SK-N-SH treated with all-trans-retinoic acid at 6 μM for 48 hours (cell line): ENCODE measurements at regions not wholly inside any gene's neighbourhood (a gene's known extent, or its start where the extent isn't known, plus 50 kb on each side); places are given as distances from the start of the nearest gene placed in this dataset.

ENCODE experiments used
- ATAC-seq: fragments of 200-7000 bp; cut with Tn5 transposase; 3 replicates; pipeline ENCODE4 v1.9.1; 2020; ENCODE audit warnings: mild to moderate bottlenecking, moderate library complexity
- BACH2 ChIP-seq: fragments of 250-450 bp; sonication (Bioruptor Pico); IDR thresholded peaks from 2 replicates; pipeline ENCODE4 v1.9.0; 2021; ENCODE audit warnings: mild to moderate bottlenecking, borderline replicate concordance
- CREB5 ChIP-seq: fragments of 250-450 bp; sonication (Bioruptor Pico); IDR thresholded peaks from 2 replicates; pipeline ENCODE4 v1.5.1; 2020; ENCODE audit warnings: low read depth, mild to moderate bottlenecking, moderate library complexity
- CSDC2 ChIP-seq: fragments of 250-450 bp; sonication (Bioruptor Pico); IDR thresholded peaks from 2 replicates; pipeline ENCODE4 v1.5.0; 2020; ENCODE audit warnings: mild to moderate bottlenecking, moderate library complexity
- ESRRG ChIP-seq: fragments of 250-450 bp; sonication (Bioruptor Pico); IDR thresholded peaks from 2 replicates; pipeline ENCODE4 v1.6.1; 2021; ENCODE audit warnings: mild to moderate bottlenecking
- GLIS3 ChIP-seq: fragments of 250-450 bp; sonication (Bioruptor Pico); IDR thresholded peaks from 2 replicates; pipeline ENCODE4 v1.5.0; 2020; ENCODE audit warnings: mild to moderate bottlenecking, moderate library complexity
- ISL1 ChIP-seq: fragments of 250-450 bp; sonication (Bioruptor Pico); IDR thresholded peaks from 2 replicates; pipeline ENCODE4 v2.1.2; 2022; ENCODE audit warnings: mild to moderate bottlenecking, moderate library complexity
- PATZ1 ChIP-seq: fragments of 250-450 bp; sonication (Bioruptor Pico); IDR thresholded peaks from 2 replicates; pipeline ENCODE4 v1.8.0; 2020; ENCODE audit warnings: mild to moderate bottlenecking, moderate library complexity, borderline replicate concordance
- POU6F1 ChIP-seq: fragments of 250-450 bp; sonication (Bioruptor Pico); IDR thresholded peaks from 2 replicates; pipeline ENCODE4 v1.8.0; 2021; ENCODE audit warnings: low read depth, mild to moderate bottlenecking, moderate library complexity, borderline replicate concordance
- PPARA ChIP-seq: fragments of 250-450 bp; sonication (Bioruptor Pico); IDR thresholded peaks from 2 replicates; pipeline ENCODE4 v1.5.0; 2020; ENCODE audit warnings: mild to moderate bottlenecking, borderline replicate concordance
- RARB ChIP-seq: fragments of 250-450 bp; sonication (Bioruptor Pico); IDR thresholded peaks from 2 replicates; pipeline ENCODE4 v1.8.0; 2021; ENCODE audit warnings: mild to moderate bottlenecking, moderate library complexity
- SNAI2 ChIP-seq: fragments of 250-450 bp; sonication (Bioruptor Pico); IDR thresholded peaks from 2 replicates; pipeline ENCODE4 v1.5.0; 2020; ENCODE audit warnings: mild to moderate bottlenecking, moderate library complexity
- TCF4 ChIP-seq: fragments of 250-450 bp; sonication (Bioruptor Pico); IDR thresholded peaks from 2 replicates; pipeline ENCODE4 v1.8.0; 2021; ENCODE audit warnings: mild to moderate bottlenecking, moderate library complexity, borderline replicate concordance
- TOX ChIP-seq: fragments of 250-450 bp; sonication (Bioruptor Pico); IDR thresholded peaks from 2 replicates; pipeline ENCODE4 v1.8.0; 2021; ENCODE audit warnings: mild to moderate bottlenecking, moderate library complexity, borderline replicate concordance
- TSHZ2 ChIP-seq: fragments of 250-450 bp; sonication (Bioruptor Pico); IDR thresholded peaks from 2 replicates; pipeline ENCODE4 v1.5.0; 2020; ENCODE audit warnings: mild to moderate bottlenecking, moderate library complexity
- ZC3H10 ChIP-seq: fragments of 250-450 bp; sonication (Bioruptor Pico); IDR thresholded peaks from 2 replicates; pipeline ENCODE4 v1.5.1; 2021; ENCODE audit warnings: mild to moderate bottlenecking, moderate library complexity
- ZFP3 ChIP-seq: fragments of 250-450 bp; sonication (Bioruptor Pico); IDR thresholded peaks from 2 replicates; pipeline ENCODE4 v1.5.0; 2020; ENCODE audit warnings: mild to moderate bottlenecking, moderate library complexity
- ZFP30 ChIP-seq: fragments of 450-650 bp; formaldehyde crosslinking; IDR thresholded peaks from 2 replicates; pipeline ENCODE4 v1.5.0; 2022; ENCODE audit warnings: mild to moderate bottlenecking, moderate library complexity
- ZNF565 ChIP-seq: fragments of 450-650 bp; formaldehyde crosslinking; conservative IDR thresholded peaks from 2 replicates; pipeline ENCODE4 v1.5.0; 2020; ENCODE audit warnings: low read depth, mild to moderate bottlenecking, moderate library complexity
- ZNF70 ChIP-seq: fragments of 450-650 bp; formaldehyde crosslinking; IDR thresholded peaks from 2 replicates; pipeline ENCODE4 v1.5.0; 2020; ENCODE audit warnings: mild to moderate bottlenecking, moderate library complexity
- ZNF8 ChIP-seq: fragments of 450-650 bp; formaldehyde crosslinking; IDR thresholded peaks from 2 replicates; pipeline ENCODE4 v1.5.0; 2020; ENCODE audit warnings: mild to moderate bottlenecking, moderate library complexity

GRCh38 chr20:52915564-52915963 is 56.6 kb upstream of the TSHZ2 start (continued):
- TF ChIP-seq TSHZ2 (CRISPR knock-in tag) (no peak), CREB5 (CRISPR knock-in tag) (no peak), GLIS3 (no peak)

- TF ChIP-seq BACH2 = no peak
- no peak for TF ChIP-seq ZFP30 (CRISPR knock-in tag)
- no peak for TF ChIP-seq GLIS3
- no peak for TF ChIP-seq ZNF70 (CRISPR knock-in tag)
- TF ChIP-seq ZNF565 (CRISPR knock-in tag) = no peak
- TF ChIP-seq TOX = no peak
- no peak for TF ChIP-seq TCF4 (CRISPR knock-in tag)
- no peak for TF ChIP-seq SNAI2 (CRISPR knock-in tag)
- no peak for TF ChIP-seq ZC3H10
- no peak for TF ChIP-seq CSDC2
- TF ChIP-seq ESRRG (CRISPR knock-in tag) = no peak
- no peak for TF ChIP-seq TSHZ2 (CRISPR knock-in tag)
- ATAC-seq = no peak
These were observed 57.3 kb upstream of the TSHZ2 start for GRCh38 chr20:52914870-52915269.

- no peak for ATAC-seq
- TF ChIP-seq ZFP30 (CRISPR knock-in tag) (no peak), CREB5 (CRISPR knock-in tag) (no peak), ZC3H10 (no peak), ZFP3 (CRISPR knock-in tag) (no peak), RARB (CRISPR knock-in tag) (no peak), ESRRG (CRISPR knock-in tag) (no peak), PATZ1 (no peak), TSHZ2 (CRISPR knock-in tag) (peak; percentile 84), TCF4 (CRISPR knock-in tag) (peak; percentile 72), TOX (no peak), CSDC2 (no peak), ZNF8 (CRISPR knock-in tag) (no peak), PPARA (CRISPR knock-in tag) (no peak), ZNF565 (CRISPR knock-in tag) (no peak), ISL1 (CRISPR knock-in tag) (0 out of 2 replicates have a peak, but pooled peaks have one; percentile 19), POU6F1 (CRISPR knock-in tag) (no peak), GLIS3 (no peak)
These were observed 58.3 kb upstream of the TSHZ2 start for GRCh38 chr20:52913650-52914387.
